ENCODE measurements at regions not wholly inside any gene's neighbourhood (a gene's known extent, or its start where the extent isn't known, plus 50 kb on each side); places are given as distances from the start of the nearest gene placed in this dataset.

GRCh38 chr9:78881295-78881694 lies 584.4 kb downstream of the PSAT1 start:
- no peak for TF ChIP-seq CTCF (IDR thresholded peaks at IDR 0.05; ENCODE audit: insufficient read depth, low read depth, low read length)
- peak; percentile 67 for DNase-seq (ENCODE audit: low read depth)
- no peak overlapping the region for H3K4me3 ChIP-seq (ENCODE audit: low read depth, low read length)

- TF ChIP-seq CTCF (IDR thresholded peaks at IDR 0.05; ENCODE audit: insufficient read depth, low read depth, low read length), result no peak
- no peak overlapping the region for H3K4me3 ChIP-seq (ENCODE audit: low read depth, low read length)
- peak; percentile 88 for DNase-seq (ENCODE audit: low read depth)
These were observed 585.6 kb downstream of the PSAT1 start for GRCh38 chr9:78882481-78882880.

GRCh38 chr9:78884611-78885150 lies 587.8 kb downstream of the PSAT1 start:
- no peak for TF ChIP-seq CTCF (IDR thresholded peaks at IDR 0.05; ENCODE audit: insufficient read depth, low read depth, low read length)
- no peak overlapping the region for H3K4me3 ChIP-seq (ENCODE audit: low read depth, low read length)
- no peak for DNase-seq (ENCODE audit: low read depth)

DNA sequence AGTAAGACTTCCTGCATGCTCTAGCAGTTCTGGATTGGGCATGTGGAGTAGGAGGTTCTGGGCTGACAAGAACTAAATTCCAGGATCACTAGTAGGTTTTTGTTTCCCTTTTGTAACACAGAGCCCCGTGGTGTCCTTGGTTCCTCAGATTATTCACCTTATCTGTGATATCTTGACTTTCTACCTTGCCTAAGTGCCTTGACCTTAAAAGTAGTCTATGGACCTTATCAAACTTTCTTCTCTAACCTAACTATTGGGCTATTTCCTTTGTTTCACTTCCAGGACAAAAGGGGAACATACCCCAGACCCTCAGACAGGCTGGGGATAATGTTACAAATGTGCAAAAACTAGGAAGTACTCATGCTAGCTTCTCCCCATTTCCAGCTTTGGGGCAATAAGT lies 595.3 kb downstream of the PSAT1 start:
- no peak for DNase-seq (ENCODE audit: low read depth)
- no peak overlapping the region for H3K4me3 ChIP-seq (ENCODE audit: low read depth, low read length)
- no peak for TF ChIP-seq CTCF (IDR thresholded peaks at IDR 0.05; ENCODE audit: insufficient read depth, low read depth, low read length)

- no peak for DNase-seq (ENCODE audit: low read depth)
- TF ChIP-seq CTCF (IDR thresholded peaks at IDR 0.05; ENCODE audit: insufficient read depth, low read depth, low read length), result no peak
- H3K4me3 ChIP-seq (ENCODE audit: low read depth, low read length), result no peak overlapping the region
These were observed 595.8 kb downstream of the PSAT1 start for GRCh38 chr9:78892769-78893168.

- TF ChIP-seq CTCF (IDR thresholded peaks at IDR 0.05; ENCODE audit: insufficient read depth, low read depth, low read length), result no peak
- H3K4me3 ChIP-seq (ENCODE audit: low read depth, low read length), result no peak overlapping the region
- no peak for DNase-seq (ENCODE audit: low read depth)
These were observed 597.0 kb downstream of the PSAT1 start for GRCh38 chr9:78893774-78894401.

DNA sequence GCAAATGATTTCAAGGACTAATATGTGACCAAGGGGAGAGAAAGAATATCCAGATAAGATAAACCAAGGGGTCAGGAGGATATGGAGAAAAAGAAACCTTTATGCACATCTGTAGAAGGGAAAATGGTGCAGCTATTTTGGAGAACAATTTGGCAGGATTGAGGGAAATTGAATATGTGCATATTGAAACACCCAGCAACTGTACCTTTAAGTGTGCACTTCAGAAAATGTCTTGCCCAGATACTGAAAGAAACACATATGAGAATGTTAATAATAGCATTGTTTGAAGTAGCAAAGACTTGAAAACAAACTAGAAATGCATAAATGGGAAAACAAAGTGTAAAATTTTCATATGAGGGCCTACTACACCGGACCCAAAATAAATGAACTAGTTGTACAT lies 599.6 kb downstream of the PSAT1 start:
- H3K4me3 ChIP-seq (ENCODE audit: low read depth, low read length), result no peak overlapping the region
- TF ChIP-seq CTCF (IDR thresholded peaks at IDR 0.05; ENCODE audit: insufficient read depth, low read depth, low read length), result no peak
- DNase-seq (ENCODE audit: low read depth), result no peak

Measured in fibroblast of villous mesenchyme (primary cell).